Neural cell (in vitro differentiated cells): ENCODE measurements at regions not wholly inside any gene's neighbourhood (a gene's known extent, or its start where the extent isn't known, plus 50 kb on each side); places are given as distances from the start of the nearest gene placed in this dataset.

ENCODE experiments used
- H2AFZ ChIP-seq: fragments of 200-600, 300-800 bp; sonication (generic), shearing (Covaris generic); 2 replicates; pipeline ENCODE4 v1.6.0; 2014; ENCODE audit warnings: low read depth, mild to moderate bottlenecking, antibody characterized with exemption, low read length, moderate library complexity
- H3F3A ChIP-seq: fragments of 200-600 bp; shearing (Covaris generic); 2 replicates; pipeline ENCODE4 v1.6.1; 2016; ENCODE audit warnings: mild to moderate bottlenecking, moderate library complexity, mixed read lengths, antibody characterized with exemption, low read length; ENCODE audit not compliant: insufficient read depth, poor library complexity, severe bottlenecking
- H3K27ac ChIP-seq: fragments of 200-600, 300-800 bp; sonication (generic), shearing (Covaris generic); 2 replicates; pipeline ENCODE4 v1.5.1; 2014; ENCODE audit warnings: mild to moderate bottlenecking, low read length, moderate library complexity
- H3K27me3 ChIP-seq: fragments of 300-800, 200-600 bp; sonication (generic), shearing (Covaris generic); 2 replicates; pipeline ENCODE4 v1.6.0; 2014; ENCODE audit warnings: mild to moderate bottlenecking, low read depth, low read length, moderate library complexity; ENCODE audit not compliant: insufficient read depth
- H3K36me3 ChIP-seq: fragments of 300-800, 200-600 bp; sonication (generic), shearing (Covaris generic); 2 replicates; pipeline ENCODE4 v1.5.1; 2014; ENCODE audit warnings: mild to moderate bottlenecking, antibody characterized with exemption, low read length, moderate library complexity; ENCODE audit not compliant: insufficient read depth
- H3K4me2 ChIP-seq: fragments of 300-800, 200-600 bp; sonication (generic), shearing (Covaris generic); 2 replicates; pipeline ENCODE4 v1.6.0; 2014; ENCODE audit warnings: mild to moderate bottlenecking, low read length
- H3K4me3 ChIP-seq: fragments of 300-800, 200-600 bp; sonication (generic), shearing (Covaris generic); 2 replicates; pipeline ENCODE4 v1.5.1; 2014; ENCODE audit warnings: mild to moderate bottlenecking, low read length, moderate library complexity
- H3K79me2 ChIP-seq: fragments of 200-600 bp; shearing (Covaris generic); replicated peaks from 2 replicates; pipeline ENCODE4 v1.6.0; 2014; ENCODE audit warnings: mild to moderate bottlenecking, low read length, moderate library complexity; ENCODE audit not compliant: insufficient read depth
- H3K9ac ChIP-seq: fragments of 300-800, 200-600 bp; sonication (generic), shearing (Covaris generic); 2 replicates; pipeline ENCODE4 v1.6.1; 2016; ENCODE audit warnings: mild to moderate bottlenecking, low read length, mixed read lengths
- H3K9me2 ChIP-seq: fragments of 200-600 bp; shearing (Covaris generic); 2 replicates; pipeline ENCODE4 v1.6.1; 2016; ENCODE audit warnings: mild to moderate bottlenecking, low read length, mixed read lengths; ENCODE audit not compliant: insufficient read depth
- H3K9me3 ChIP-seq: fragments of 200-600, 300-800 bp; sonication (generic), shearing (Covaris generic); 2 replicates; pipeline ENCODE4 v1.6.1; 2016; ENCODE audit warnings: mild to moderate bottlenecking, mixed run types, low read length, moderate library complexity, mixed read lengths
- H4K20me1 ChIP-seq: fragments of 200-600 bp; shearing (Covaris generic); 2 replicates; pipeline ENCODE4 v1.6.1; 2016; ENCODE audit warnings: mild to moderate bottlenecking, mixed run types; ENCODE audit not compliant: insufficient read depth
- CTCF ChIP-seq: fragments of 450-650 bp; IDR thresholded peaks from 2 replicates; pipeline ENCODE4 v1.5.1; 2014; ENCODE audit warnings: antibody characterized with exemption, mild to moderate bottlenecking, moderate library complexity; ENCODE audit not compliant: poor library complexity, severe bottlenecking
- EP300 ChIP-seq: fragments of 450-650 bp; conservative IDR thresholded peaks from 2 replicates; pipeline ENCODE4 v1.6.1; 2014; ENCODE audit warnings: antibody characterized with exemption, mild to moderate bottlenecking, moderate library complexity; ENCODE audit not compliant: poor library complexity, severe bottlenecking
- EZH2 ChIP-seq: fragments of 200-600, 300-800 bp; shearing (Covaris generic), sonication (generic); IDR thresholded peaks from 2 replicates; pipeline ENCODE4 v1.6.1; 2014; ENCODE audit warnings: antibody characterized with exemption, low read length, borderline replicate concordance, mild to moderate bottlenecking; ENCODE audit not compliant: insufficient read depth, poor library complexity, severe bottlenecking
- MXI1 ChIP-seq: fragments of 450-650 bp; conservative IDR thresholded peaks from 2 replicates; pipeline ENCODE4 v1.6.1; 2014; ENCODE audit warnings: antibody characterized with exemption, mild to moderate bottlenecking; ENCODE audit not compliant: poor library complexity, severe bottlenecking
- POLR2AphosphoS5 ChIP-seq: IDR thresholded peaks from 2 replicates; pipeline ENCODE4 v1.6.1; 2012
- RAD21 ChIP-seq: fragments of 450-650 bp; conservative IDR thresholded peaks from 2 replicates; pipeline ENCODE4 v1.6.1; 2014; ENCODE audit warnings: antibody characterized with exemption, mild to moderate bottlenecking, moderate library complexity
- REST ChIP-seq: IDR thresholded peaks from 2 replicates; pipeline ENCODE4 v1.6.1; 2012; ENCODE audit warnings: borderline replicate concordance
- SMC3 ChIP-seq: fragments of 450-650 bp; conservative IDR thresholded peaks from 2 replicates; pipeline ENCODE4 v1.6.1; 2014; ENCODE audit warnings: antibody characterized with exemption, mild to moderate bottlenecking, moderate library complexity; ENCODE audit not compliant: poor library complexity
- TAF1 ChIP-seq: IDR thresholded peaks from 2 replicates; pipeline ENCODE4 v1.6.1; 2012; ENCODE audit warnings: low read depth

DNA sequence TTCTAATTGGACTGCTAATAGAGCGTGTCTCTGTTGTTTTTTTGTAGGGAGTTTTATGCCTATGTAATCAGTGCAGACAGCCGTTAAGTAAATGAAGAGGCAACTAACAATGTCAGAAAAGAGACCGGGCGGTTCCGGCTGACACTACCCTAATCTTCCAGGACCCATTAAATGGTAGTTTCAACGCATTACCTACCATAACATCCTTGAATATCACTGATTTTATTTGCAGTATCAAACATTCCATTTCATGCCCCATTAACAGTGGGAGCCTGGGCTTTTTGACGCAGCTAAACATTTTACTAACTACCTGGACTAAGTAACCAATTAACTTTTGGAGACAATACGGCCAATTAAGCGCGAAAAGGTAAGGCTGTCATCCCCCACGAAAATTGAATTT is 832.9 kb upstream of the NR2F2 start:
- Histone ChIP-seq H3K4me3 (no peak overlapping the region), H3K27ac (no peak overlapping the region), H3K9me2 (no peaks in the 10 kb centered on the region), H2AFZ (no peak overlapping the region), H3K9me3 (no peaks in the 10 kb centered on the region), H3F3A (no peaks in the 10 kb centered on the region), H4K20me1 (no peaks in the 10 kb centered on the region), H3K27me3 (no peaks in the 10 kb centered on the region), H3K9ac (no peak overlapping the region), H3K36me3 (no peaks in the 10 kb centered on the region), H3K79me2 (no peaks in the 10 kb centered on the region), H3K4me2 (no peak overlapping the region)
- TF ChIP-seq SMC3: no peak
- no peak for TF ChIP-seq EP300
- TF ChIP-seq CTCF: no peak
- TF ChIP-seq POLR2AphosphoS5: no peak
- no peak for TF ChIP-seq EZH2
- no peak for TF ChIP-seq REST
- no peak for TF ChIP-seq TAF1
- no peak for TF ChIP-seq MXI1
- no peak for TF ChIP-seq RAD21

- TF ChIP-seq SMC3 (no peak), EZH2 (no peak), MXI1 (no peak), RAD21 (no peak), TAF1 (no peak), EP300 (no peak), REST (no peak), POLR2AphosphoS5 (no peak)
- H3K9ac ChIP-seq: no peak overlapping the region
- H3K36me3 ChIP-seq: no peaks in the 10 kb centered on the region
- H4K20me1 ChIP-seq: no peaks in the 10 kb centered on the region
- no peak overlapping the region for H2AFZ ChIP-seq
- H3K27me3 ChIP-seq: no peaks in the 10 kb centered on the region
- H3K9me3 ChIP-seq: no peaks in the 10 kb centered on the region
- no peak overlapping the region for H3K4me2 ChIP-seq
- H3K9me2 ChIP-seq: no peaks in the 10 kb centered on the region
- no peaks in the 10 kb centered on the region for H3K79me2 ChIP-seq
- no peak overlapping the region for H3K27ac ChIP-seq
- H3F3A ChIP-seq: no peaks in the 10 kb centered on the region
- H3K4me3 ChIP-seq: no peak overlapping the region
Measured at GRCh38 chr15:95498961-95499360, 831.5 kb upstream of the NR2F2 start.
